ENCODE measurements at regions not wholly inside any gene's neighbourhood (a gene's known extent, or its start where the extent isn't known, plus 50 kb on each side); places are given as distances from the start of the nearest gene placed in this dataset.
"Not testable (repeated sequence)": the region's sequence is repeated elsewhere in the genome, so short reads cannot be mapped to it uniquely, and the experiment has no call there.

- not testable (repeated sequence) for DNase-seq (ENCODE audit: low read depth, low spot score); H3K9me3 ChIP-seq (ENCODE audit: low read depth, low read length); H3K4me3 ChIP-seq; H3K9ac ChIP-seq (ENCODE audit: insufficient read length); H3K27ac ChIP-seq; H3K36me3 ChIP-seq (ENCODE audit: insufficient read depth, low read length)
Observed at GRCh38 chr11:49702121-49702520, 250.1 kb upstream of the OR4C13 start.

GRCh38 chr11:49750447-49750846, 201.7 kb upstream of the OR4C13 start:
- H3K4me3 ChIP-seq; H3K27ac ChIP-seq; DNase-seq (ENCODE audit: low read depth, low spot score); H3K36me3 ChIP-seq (ENCODE audit: insufficient read depth, low read length); H3K9ac ChIP-seq (ENCODE audit: insufficient read length); H3K9me3 ChIP-seq (ENCODE audit: low read depth, low read length): not testable (repeated sequence)

- not testable (repeated sequence) for H3K9me3 ChIP-seq (ENCODE audit: low read depth, low read length); H3K27ac ChIP-seq; H3K4me3 ChIP-seq; H3K36me3 ChIP-seq (ENCODE audit: insufficient read depth, low read length); H3K9ac ChIP-seq (ENCODE audit: insufficient read length); DNase-seq (ENCODE audit: low read depth, low spot score)
Observed at GRCh38 chr11:49750960-49751359, 201.2 kb upstream of the OR4C13 start.

- not testable (repeated sequence) for H3K9ac ChIP-seq (ENCODE audit: insufficient read length); H3K4me3 ChIP-seq; H3K9me3 ChIP-seq (ENCODE audit: low read depth, low read length); DNase-seq (ENCODE audit: low read depth, low spot score); H3K27ac ChIP-seq; H3K36me3 ChIP-seq (ENCODE audit: insufficient read depth, low read length)
Observed at GRCh38 chr11:49780791-49781190, 171.4 kb upstream of the OR4C13 start.

- not testable (repeated sequence) for DNase-seq (ENCODE audit: low read depth, low spot score); H3K27ac ChIP-seq; H3K9ac ChIP-seq (ENCODE audit: insufficient read length); H3K4me3 ChIP-seq; H3K36me3 ChIP-seq (ENCODE audit: insufficient read depth, low read length); H3K9me3 ChIP-seq (ENCODE audit: low read depth, low read length)
Observed at GRCh38 chr11:49782000-49782399, 170.2 kb upstream of the OR4C13 start.

GRCh38 chr11:49783841-49784240, 168.3 kb upstream of the OR4C13 start:
- not testable (repeated sequence) for H3K9me3 ChIP-seq (ENCODE audit: low read depth, low read length); H3K4me3 ChIP-seq; H3K9ac ChIP-seq (ENCODE audit: insufficient read length); DNase-seq (ENCODE audit: low read depth, low spot score); H3K27ac ChIP-seq; H3K36me3 ChIP-seq (ENCODE audit: insufficient read depth, low read length)

- not testable (repeated sequence) for H3K27ac ChIP-seq; DNase-seq (ENCODE audit: low read depth, low spot score); H3K9me3 ChIP-seq (ENCODE audit: low read depth, low read length); H3K9ac ChIP-seq (ENCODE audit: insufficient read length); H3K36me3 ChIP-seq (ENCODE audit: insufficient read depth, low read length); H3K4me3 ChIP-seq
Observed at GRCh38 chr11:49789787-49790186, 162.4 kb upstream of the OR4C13 start.

- not testable (repeated sequence) for DNase-seq (ENCODE audit: low read depth, low spot score); H3K9ac ChIP-seq (ENCODE audit: insufficient read length); H3K27ac ChIP-seq; H3K36me3 ChIP-seq (ENCODE audit: insufficient read depth, low read length); H3K9me3 ChIP-seq (ENCODE audit: low read depth, low read length); H3K4me3 ChIP-seq
Observed at GRCh38 chr11:49798206-49798837, 153.9 kb upstream of the OR4C13 start.

GRCh38 chr11:49817705-49818430, 134.3 kb upstream of the OR4C13 start:
- not testable (repeated sequence) for H3K9ac ChIP-seq (ENCODE audit: insufficient read length); H3K27ac ChIP-seq; H3K4me3 ChIP-seq; DNase-seq (ENCODE audit: low read depth, low spot score); H3K9me3 ChIP-seq (ENCODE audit: low read depth, low read length); H3K36me3 ChIP-seq (ENCODE audit: insufficient read depth, low read length)

- H3K36me3 ChIP-seq (ENCODE audit: insufficient read depth, low read length); H3K9me3 ChIP-seq (ENCODE audit: low read depth, low read length); H3K4me3 ChIP-seq; H3K9ac ChIP-seq (ENCODE audit: insufficient read length); H3K27ac ChIP-seq; DNase-seq (ENCODE audit: low read depth, low spot score): not testable (repeated sequence)
Observed at GRCh38 chr11:49823188-49823587, 129.0 kb upstream of the OR4C13 start.

- H3K36me3 ChIP-seq (ENCODE audit: insufficient read depth, low read length); H3K9ac ChIP-seq (ENCODE audit: insufficient read length); DNase-seq (ENCODE audit: low read depth, low spot score); H3K4me3 ChIP-seq; H3K9me3 ChIP-seq (ENCODE audit: low read depth, low read length); H3K27ac ChIP-seq: not testable (repeated sequence)
Observed at GRCh38 chr11:49850541-49850940, 101.7 kb upstream of the OR4C13 start.
